SK-MEL-5 (cell line): ENCODE measurements at regions not wholly inside any gene's neighbourhood (a gene's known extent, or its start where the extent isn't known, plus 50 kb on each side); places are given as distances from the start of the nearest gene placed in this dataset.

Experiments used
- DNase-seq: peaks from one replicate; pipeline ENCODE4 v3.0.0-alpha.2; 2016; ENCODE audit warnings: low read depth, low spot score
- in situ Hi-C: cut with HindIII; loops from 2 replicates; pipeline ENCODE4 v1.10.0; 2016; ENCODE audit warnings: low sequenced_read_pairs, high pct_unique_total_duplicates, low pct_unique_long_range_greater_than_20kb

DNA sequence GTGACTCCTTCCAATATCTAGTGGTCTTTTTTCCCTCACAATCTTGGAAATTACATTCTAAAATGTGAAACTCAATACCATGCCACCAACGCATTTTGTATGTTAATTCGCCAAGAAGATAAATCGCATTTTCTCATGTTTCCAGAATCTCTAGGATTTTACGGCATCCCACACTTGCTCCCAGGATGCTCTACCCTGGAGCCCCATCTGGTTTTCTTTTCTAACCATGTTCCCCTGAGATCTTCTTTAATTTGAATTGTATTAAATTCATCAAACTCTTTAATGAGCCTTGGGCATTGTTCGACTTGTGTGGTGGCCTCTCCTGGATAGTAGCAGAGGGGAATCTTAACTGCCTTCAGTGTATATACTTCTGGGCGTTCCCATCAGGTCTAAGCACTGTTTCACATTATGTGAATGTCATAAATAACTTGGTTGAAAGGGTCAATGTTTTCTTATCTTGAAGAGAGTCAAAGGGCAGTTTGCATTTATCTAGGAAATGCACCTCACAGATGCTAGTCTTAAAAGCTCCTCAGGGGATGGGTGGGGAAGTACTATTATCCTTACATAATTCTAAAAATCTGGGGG lies 169.1 kb upstream of the MEOX2 start:
- in situ Hi-C loops: no loop called here
- DNase-seq: no peak

DNA sequence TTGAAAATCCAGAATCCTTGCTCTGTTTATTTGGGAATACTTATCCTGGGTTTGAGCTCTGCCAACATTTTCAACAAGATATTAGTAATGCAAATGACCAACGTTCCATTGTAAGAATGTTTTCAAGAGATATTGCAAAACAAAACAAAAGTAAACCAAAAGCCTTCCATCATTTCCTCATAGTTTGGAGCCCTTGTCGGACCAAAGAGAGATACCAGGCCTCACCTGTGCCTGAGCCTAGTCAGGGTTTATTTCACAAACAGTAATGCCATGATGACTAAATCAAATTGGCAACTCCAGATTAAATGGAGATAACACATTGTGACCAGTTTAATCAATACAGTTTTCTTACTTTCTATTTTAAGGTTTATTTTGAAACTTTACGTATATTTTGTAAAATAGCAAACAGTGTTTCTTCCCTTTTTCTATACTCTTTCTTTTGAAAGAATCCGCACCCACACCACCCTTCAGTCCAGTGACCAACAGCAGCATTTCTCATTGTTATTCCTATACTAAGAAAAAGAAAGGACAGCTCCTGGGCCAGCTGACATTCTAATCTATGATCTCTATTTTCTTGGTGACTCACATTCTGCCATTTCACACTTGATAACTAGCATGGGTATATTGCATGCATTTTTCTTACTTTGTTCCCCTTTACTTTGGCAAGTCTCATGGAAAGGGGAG lies 168.5 kb upstream of the MEOX2 start:
- DNase-seq: no peak
- in situ Hi-C loops: no loop called here

DNA sequence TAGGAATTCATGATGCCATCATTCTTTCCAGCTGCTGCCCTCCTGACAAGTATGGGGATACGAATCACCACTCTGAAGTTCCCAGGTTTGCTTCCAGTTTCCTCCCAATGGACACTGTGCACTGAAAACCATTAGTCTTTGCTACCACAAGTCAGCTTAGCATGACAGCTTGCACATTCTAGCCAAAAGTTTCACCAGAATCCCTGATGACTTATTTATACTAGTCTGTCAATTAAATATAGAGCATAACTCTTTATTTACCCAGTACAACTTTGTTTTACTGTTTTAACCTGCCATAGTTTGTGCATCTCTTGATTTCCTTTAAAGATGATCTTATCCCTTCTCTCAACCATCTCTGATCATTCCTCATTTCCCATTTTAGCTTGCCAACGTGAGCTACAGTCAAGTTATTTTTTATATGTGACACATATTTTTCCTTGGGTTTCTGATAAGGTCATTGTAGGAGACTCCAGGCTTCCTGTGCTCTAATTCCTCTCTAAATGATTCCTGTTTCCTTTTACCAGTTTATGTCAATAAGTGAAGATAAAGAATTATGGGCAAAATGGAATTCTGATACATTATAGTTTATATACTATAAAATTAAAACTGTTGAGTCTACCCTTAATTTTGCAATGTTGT lies 167.5 kb upstream of the MEOX2 start:
- no peak for DNase-seq
- in situ Hi-C loops: no loop called here

DNA sequence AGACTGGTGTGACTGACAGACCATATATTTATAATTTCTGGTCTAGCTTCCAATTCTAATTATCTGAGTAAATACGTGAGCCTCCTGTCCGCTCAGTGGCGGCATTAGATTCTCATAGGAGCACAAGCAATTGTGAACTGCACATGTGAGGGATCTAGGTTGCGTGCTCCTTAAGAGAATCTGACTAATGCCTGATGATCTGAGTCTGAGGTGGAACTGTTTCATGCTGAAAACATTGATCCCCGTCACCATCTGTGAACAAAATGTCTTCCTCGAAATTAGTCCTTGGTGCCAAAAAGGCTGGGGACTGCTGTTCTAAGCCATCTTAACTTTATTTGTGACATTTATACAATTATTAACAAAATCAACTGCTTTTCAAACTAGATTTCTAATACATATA lies 164.7 kb upstream of the MEOX2 start:
- in situ Hi-C loops: no loop called here
- DNase-seq: no peak

- in situ Hi-C loops: no loop called here
Observed at GRCh38 chr7:15848901-15849300, 162.4 kb upstream of the MEOX2 start.

DNA sequence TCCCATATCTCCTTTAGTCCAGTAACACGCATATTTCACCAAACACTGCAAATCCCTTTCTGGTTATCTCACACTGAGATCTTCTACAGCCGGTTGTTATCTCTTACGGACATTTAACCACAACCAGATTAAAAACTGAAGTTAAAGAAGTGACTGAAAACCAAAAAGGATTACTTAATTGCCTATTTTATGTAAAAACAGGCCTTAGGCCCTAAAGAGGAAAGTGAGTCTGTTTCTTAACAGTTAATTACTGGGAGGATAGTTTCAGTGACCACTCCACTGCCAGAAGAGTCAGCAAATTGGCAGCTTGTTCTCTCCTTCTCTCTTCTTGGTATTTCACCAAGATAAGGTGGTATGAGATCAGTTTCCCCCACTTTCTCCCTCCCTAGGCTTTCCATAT lies 161.9 kb upstream of the MEOX2 start:
- in situ Hi-C loops: no loop called here
- no peak for DNase-seq

More at GRCh38 chr7:15848901-15849300, 162.4 kb upstream of the MEOX2 start:
- no peak for DNase-seq

GRCh38 chr7:15845868-15846267 lies 159.4 kb upstream of the MEOX2 start:
- DNase-seq: no peak
- in situ Hi-C loops: no loop called here

- DNase-seq: no peak
- in situ Hi-C loops: no loop called here
Observed at GRCh38 chr7:15845461-15845860, 159.0 kb upstream of the MEOX2 start.

DNA sequence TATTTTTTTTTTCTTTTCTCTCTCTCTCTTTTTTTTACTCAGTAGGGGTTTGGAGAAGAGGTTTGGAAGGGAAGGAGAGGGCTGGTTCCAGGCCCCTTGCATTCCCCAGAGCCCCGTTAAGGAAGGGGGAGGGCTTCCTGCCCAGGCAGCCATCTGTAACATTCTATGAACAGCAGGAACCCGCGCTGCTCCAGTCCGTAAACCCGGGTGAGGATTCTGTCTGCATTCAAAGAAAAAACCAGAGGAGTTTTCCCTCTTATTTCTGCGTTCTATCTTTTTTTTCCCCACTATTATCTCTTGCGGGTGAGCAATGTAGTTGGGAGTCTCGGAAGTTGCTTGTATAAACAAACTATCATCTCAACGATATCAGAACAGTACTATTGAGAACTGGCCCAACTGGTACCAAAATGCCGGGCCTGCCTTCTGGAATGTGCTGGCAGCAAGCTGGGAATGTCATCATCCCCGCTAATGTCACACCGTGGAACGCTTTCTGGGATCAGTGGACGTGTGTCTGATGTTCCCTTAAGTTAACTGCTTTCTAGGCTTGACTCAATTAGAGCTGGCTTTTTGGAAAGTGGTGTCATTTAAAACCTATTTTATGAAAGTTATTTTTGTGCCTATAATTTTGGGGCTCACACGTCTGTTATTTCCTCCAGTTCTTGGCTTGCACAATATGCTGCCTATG lies 153.1 kb upstream of the MEOX2 start:
- peak; percentile 40 for DNase-seq
- in situ Hi-C loops: no loop called here

- no peak for DNase-seq
- in situ Hi-C loops: no loop called here
Observed at GRCh38 chr7:15838265-15838664, 151.8 kb upstream of the MEOX2 start.

DNA sequence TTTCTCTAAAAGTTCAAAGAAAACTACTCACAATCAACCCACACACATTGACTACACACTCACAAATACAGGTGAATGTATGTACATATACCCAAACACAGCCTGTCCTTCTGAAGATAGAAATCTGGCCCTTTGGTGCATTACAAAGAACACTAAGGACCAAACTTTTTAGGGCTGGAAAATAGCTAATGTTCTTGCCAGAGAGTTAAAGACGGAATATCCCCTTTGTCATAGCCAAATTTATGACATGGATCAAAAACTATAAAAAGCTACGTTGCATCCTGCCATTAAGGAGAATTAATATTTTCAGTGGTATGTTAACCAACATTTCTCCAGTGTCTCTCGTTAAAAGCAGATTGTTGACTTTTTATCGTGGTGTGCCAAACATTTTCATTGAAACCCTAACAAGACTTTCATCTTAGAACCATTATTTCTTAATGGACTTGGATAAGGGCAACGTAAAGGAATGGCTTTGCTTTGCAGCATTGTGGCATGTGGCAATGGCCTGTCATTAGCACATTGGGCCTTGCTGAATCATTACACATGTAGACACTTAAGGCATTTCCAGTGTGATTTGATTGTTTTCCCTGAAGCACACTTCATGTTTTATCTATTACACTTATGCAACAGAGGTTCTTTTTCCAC lies 150.9 kb upstream of the MEOX2 start:
- DNase-seq: no peak
- in situ Hi-C loops: no loop called here

- in situ Hi-C loops: no loop called here
- no peak for DNase-seq
Observed at GRCh38 chr7:15836651-15837050, 150.2 kb upstream of the MEOX2 start.

GRCh38 chr7:15836041-15836440 lies 149.6 kb upstream of the MEOX2 start:
- no peak for DNase-seq
- in situ Hi-C loops: no loop called here

GRCh38 chr7:15834446-15834845 lies 148.0 kb upstream of the MEOX2 start:
- in situ Hi-C loops: no loop called here
- no peak for DNase-seq

DNA sequence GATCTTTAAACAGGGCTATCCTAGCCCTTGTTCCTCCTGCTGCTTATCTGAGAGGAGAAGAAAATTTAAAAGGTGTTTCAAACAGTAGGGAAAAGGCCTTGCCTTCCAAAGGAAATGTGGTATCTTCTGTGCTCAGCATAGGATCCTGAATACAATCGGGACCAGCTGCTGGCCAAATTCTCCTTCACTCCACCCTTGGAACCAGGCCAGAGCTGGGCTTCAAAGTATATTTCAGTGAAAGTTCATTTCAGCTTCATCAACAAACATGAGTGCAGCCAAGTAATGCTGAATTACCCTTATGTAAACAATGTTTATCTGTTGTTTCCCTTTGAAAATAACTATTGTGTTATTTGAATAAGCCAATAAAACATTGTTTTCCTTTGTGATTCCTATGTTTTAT lies 146.5 kb upstream of the MEOX2 start:
- in situ Hi-C loops: no loop called here
- no peak for DNase-seq

DNA sequence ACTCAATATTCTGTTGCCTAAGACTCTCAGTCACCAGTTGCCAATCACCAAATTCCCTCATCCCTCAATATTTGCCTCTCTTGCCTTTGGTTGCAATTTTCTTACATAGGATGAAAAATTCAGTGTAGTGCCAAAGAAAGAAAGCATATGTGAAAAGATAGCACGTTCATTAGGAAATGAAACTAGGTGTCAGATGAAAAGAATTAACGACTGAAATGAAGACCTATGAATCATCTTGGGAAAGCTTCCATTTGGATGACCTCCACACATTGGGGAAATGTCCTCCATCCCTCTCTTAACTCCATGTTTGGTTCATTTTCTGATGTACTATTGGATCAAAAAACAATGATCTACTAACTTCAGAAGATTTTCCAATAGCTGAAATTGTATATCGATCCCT lies 145.1 kb upstream of the MEOX2 start:
- no peak for DNase-seq
- in situ Hi-C loops: no loop called here

GRCh38 chr7:15829691-15830090 lies 143.2 kb upstream of the MEOX2 start:
- no peak for DNase-seq
- in situ Hi-C loops: no loop called here

GRCh38 chr7:15828881-15829280 lies 142.4 kb upstream of the MEOX2 start:
- DNase-seq: no peak
- in situ Hi-C loops: no loop called here
